Keratinocyte (primary cell): ENCODE measurements at regions not wholly inside any gene's neighbourhood (a gene's known extent, or its start where the extent isn't known, plus 50 kb on each side); places are given as distances from the start of the nearest gene placed in this dataset.

Experiments used
- DNase-seq: peaks from one replicate; pipeline ENCODE4 v3.0.0-alpha.2; 2011; ENCODE audit warnings: low read depth, missing footprints, low spot score
- FAIRE-seq: peaks from 2 replicates; lab custom pipeline; 2011; peaks lifted over from hg19 to GRCh38; lab: Jason Lieb, UNC
- H2AFZ ChIP-seq: 2 replicates; pipeline ENCODE4 v1.6.0; 2012; ENCODE audit warnings: low read length, control low read depth, inconsistent platforms; ENCODE audit not compliant: control insufficient read depth
- H3K27ac ChIP-seq: 2 replicates; pipeline ENCODE4 v1.5.1; 2011; ENCODE audit warnings: low read length; ENCODE audit not compliant: control insufficient read depth, insufficient read depth
- H3K27me3 ChIP-seq: 3 replicates; pipeline ENCODE4 v1.6.0; 2011; ENCODE audit warnings: low read length; ENCODE audit not compliant: control insufficient read depth, insufficient read depth; ENCODE audit errors: extremely low read depth
- H3K36me3 ChIP-seq, 2 experiments: 2 replicates in 1 of 2; 3 replicates in 1 of 2; pipeline ENCODE4 v1.5.1; 2011; ENCODE audit warnings: low read length in 2 of 2, mild to moderate bottlenecking in 1 of 2; ENCODE audit not compliant: control insufficient read depth in 2 of 2, insufficient read depth in 2 of 2; ENCODE audit errors: extremely low read depth in 1 of 2
- H3K4me1 ChIP-seq: 3 replicates; pipeline ENCODE4 v1.5.1; 2011; ENCODE audit warnings: low read length; ENCODE audit not compliant: control insufficient read depth, insufficient read depth; ENCODE audit errors: extremely low read depth
- H3K4me2 ChIP-seq: 3 replicates; pipeline ENCODE4 v1.6.0; 2011; ENCODE audit warnings: low read depth, low read length; ENCODE audit not compliant: control insufficient read depth, insufficient read depth; ENCODE audit errors: extremely low read depth
- H3K4me3 ChIP-seq, 3 experiments: fragments of 200-600 bp in 1 of 3; sonication (generic) in 1 of 3; 2 replicates in 2 of 3; 3 replicates in 1 of 3; pipeline ENCODE4 v1.5.1; 2011 to 2016; ENCODE audit warnings: low read length in 3 of 3, mild to moderate bottlenecking in 3 of 3, control low read depth in 2 of 3, inconsistent platforms in 1 of 3, low read depth in 1 of 3, mixed read lengths in 1 of 3, mixed run types in 1 of 3, moderate library complexity in 1 of 3; ENCODE audit not compliant: control insufficient read depth in 2 of 3, insufficient read depth in 2 of 3; ENCODE audit errors: extremely low read depth in 1 of 3
- H3K79me2 ChIP-seq: 2 replicates; pipeline ENCODE4 v1.6.0; 2012; ENCODE audit warnings: low read length; ENCODE audit not compliant: control insufficient read depth, insufficient read depth
- H3K9ac ChIP-seq: 3 replicates; pipeline ENCODE4 v1.6.0; 2011; ENCODE audit warnings: low read length; ENCODE audit not compliant: control insufficient read depth, insufficient read depth; ENCODE audit errors: extremely low read depth
- H3K9me1 ChIP-seq: 3 replicates; pipeline ENCODE4 v1.6.0; 2011; ENCODE audit warnings: low read length; ENCODE audit not compliant: control insufficient read depth, insufficient read depth; ENCODE audit errors: extremely low read depth
- H3K9me3 ChIP-seq: 2 replicates; pipeline ENCODE4 v1.5.1; 2012; ENCODE audit warnings: low read depth, low read length; ENCODE audit not compliant: control insufficient read depth
- H4K20me1 ChIP-seq: 3 replicates; pipeline ENCODE4 v1.6.0; 2011; ENCODE audit warnings: low read length; ENCODE audit not compliant: control insufficient read depth, insufficient read depth; ENCODE audit errors: extremely low read depth
- EZH2 ChIP-seq: IDR thresholded peaks from one replicate; pipeline ENCODE4 v1.6.1; 2012; ENCODE audit warnings: inconsistent platforms, mild to moderate bottlenecking, low read length, moderate library complexity
- dilution Hi-C: fragments of 300-500 bp; cut with MboI; formaldehyde crosslinking; loops from one replicate; pipeline ENCODE4 v1.7.0; 2020; ENCODE audit warnings: low sequenced_read_pairs; ENCODE audit not compliant: extremely low pct_ligation_motif_present
- TF ChIP-seq, protein P1 (sequence below), 3 experiments: IDR thresholded peaks in 1 of 3; conservative IDR thresholded peaks in 1 of 3; optimal IDR thresholded peaks in 1 of 3; 2 replicates in 2 of 3; 3 replicates in 1 of 3; pipeline versions ENCODE3 to v1.5.1; 2011; ENCODE audit warnings: low read length in 3 of 3, mild to moderate bottlenecking in 3 of 3, moderate library complexity in 2 of 3, control low read depth in 1 of 3, inconsistent platforms in 1 of 3; ENCODE audit not compliant: insufficient read depth in 2 of 3; ENCODE audit errors: extremely low read depth in 1 of 3

GRCh38 chr4:119750048-119750447 lies 121.4 kb upstream of the PDE5A start:
- Histone ChIP-seq H3K9me3 (no peaks in the 10 kb centered on the region), H3K79me2 (no peaks in the 10 kb centered on the region), H3K9me1 (no peaks in the 10 kb centered on the region), H4K20me1 (no peaks in the 10 kb centered on the region), H3K4me3 (no peak overlapping the region), H2AFZ (no peak overlapping the region), H3K27ac (no peak overlapping the region), H3K36me3 (no peaks in the 10 kb centered on the region), H3K9ac (no peak overlapping the region), H3K4me2 (no peak overlapping the region), H3K27me3 (no peaks in the 10 kb centered on the region), H3K4me1 (no peaks in the 10 kb centered on the region)
- TF ChIP-seq, protein P1, sequence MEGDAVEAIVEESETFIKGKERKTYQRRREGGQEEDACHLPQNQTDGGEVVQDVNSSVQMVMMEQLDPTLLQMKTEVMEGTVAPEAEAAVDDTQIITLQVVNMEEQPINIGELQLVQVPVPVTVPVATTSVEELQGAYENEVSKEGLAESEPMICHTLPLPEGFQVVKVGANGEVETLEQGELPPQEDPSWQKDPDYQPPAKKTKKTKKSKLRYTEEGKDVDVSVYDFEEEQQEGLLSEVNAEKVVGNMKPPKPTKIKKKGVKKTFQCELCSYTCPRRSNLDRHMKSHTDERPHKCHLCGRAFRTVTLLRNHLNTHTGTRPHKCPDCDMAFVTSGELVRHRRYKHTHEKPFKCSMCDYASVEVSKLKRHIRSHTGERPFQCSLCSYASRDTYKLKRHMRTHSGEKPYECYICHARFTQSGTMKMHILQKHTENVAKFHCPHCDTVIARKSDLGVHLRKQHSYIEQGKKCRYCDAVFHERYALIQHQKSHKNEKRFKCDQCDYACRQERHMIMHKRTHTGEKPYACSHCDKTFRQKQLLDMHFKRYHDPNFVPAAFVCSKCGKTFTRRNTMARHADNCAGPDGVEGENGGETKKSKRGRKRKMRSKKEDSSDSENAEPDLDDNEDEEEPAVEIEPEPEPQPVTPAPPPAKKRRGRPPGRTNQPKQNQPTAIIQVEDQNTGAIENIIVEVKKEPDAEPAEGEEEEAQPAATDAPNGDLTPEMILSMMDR (optimal IDR thresholded peaks at IDR 0.05 in 1 of 3, IDR thresholded peaks at IDR 0.05 in 1 of 3, conservative IDR thresholded peaks at IDR 0.05 in 1 of 3; ENCODE audit: extremely low read depth in 1 of 3, insufficient read depth in 2 of 3, low read length in 3 of 3) = no peak
- TF ChIP-seq EZH2 = no peak
- no peak for DNase-seq
- no peak for FAIRE-seq
- dilution Hi-C loops = no loop called here

DNA sequence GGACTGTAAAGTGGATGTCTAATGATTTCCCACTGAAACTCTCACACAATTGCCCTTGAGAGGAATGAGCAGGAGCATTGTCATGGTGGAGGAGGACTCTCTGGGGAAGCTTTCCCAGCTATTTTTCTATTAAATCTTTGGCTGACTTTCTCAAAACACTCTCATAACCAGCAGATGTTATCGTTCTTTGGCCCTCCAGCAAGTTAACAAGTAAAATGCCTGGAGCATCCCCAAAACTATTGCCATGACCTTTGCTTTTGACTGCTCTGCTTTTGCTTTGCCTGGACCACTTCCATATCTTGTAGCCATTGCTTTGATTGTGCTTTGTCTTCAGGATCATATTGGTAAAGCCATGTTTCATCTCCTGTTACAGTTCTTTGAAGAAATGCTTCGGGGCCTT lies 120.2 kb upstream of the PDE5A start:
- FAIRE-seq = no peak
- no peak overlapping the region for H3K4me2 ChIP-seq

More for the DNA sequence above, 120.2 kb upstream of the PDE5A start:
- no peak for DNase-seq
- Histone ChIP-seq H3K36me3 (no peaks in the 10 kb centered on the region), H3K79me2 (no peaks in the 10 kb centered on the region), H3K27me3 (no peaks in the 10 kb centered on the region), H4K20me1 (no peaks in the 10 kb centered on the region), H3K9me1 (no peaks in the 10 kb centered on the region), H3K4me3 (no peak overlapping the region), H3K9me3 (no peaks in the 10 kb centered on the region), H3K27ac (no peak overlapping the region), H3K9ac (no peak overlapping the region), H2AFZ (no peak overlapping the region), H3K4me1 (no peaks in the 10 kb centered on the region)
- dilution Hi-C loops = no loop called here
- TF ChIP-seq, protein P1 (optimal IDR thresholded peaks at IDR 0.05 in 1 of 3, IDR thresholded peaks at IDR 0.05 in 1 of 3, conservative IDR thresholded peaks at IDR 0.05 in 1 of 3; ENCODE audit: extremely low read depth in 1 of 3, insufficient read depth in 2 of 3, low read length in 3 of 3) = no peak
- TF ChIP-seq EZH2 = no peak
